Loucy (cell line): ENCODE measurements at regions not wholly inside any gene's neighbourhood (a gene's known extent, or its start where the extent isn't known, plus 50 kb on each side); places are given as distances from the start of the nearest gene placed in this dataset.

ENCODE experiments used
- CTCF ChIP-seq: fragments of 200-600 bp; sonication (generic); conservative IDR thresholded peaks from 2 replicates; pipeline ENCODE4 v1.5.1; 2014; ENCODE audit warnings: mild to moderate bottlenecking, antibody characterized with exemption, low read length
- EZH2phosphoT487 ChIP-seq: fragments of 200-600 bp; IDR thresholded peaks from 2 replicates; pipeline ENCODE4 v1.6.1; 2018; ENCODE audit warnings: antibody characterized with exemption, mild to moderate bottlenecking, moderate library complexity, borderline replicate concordance

DNA sequence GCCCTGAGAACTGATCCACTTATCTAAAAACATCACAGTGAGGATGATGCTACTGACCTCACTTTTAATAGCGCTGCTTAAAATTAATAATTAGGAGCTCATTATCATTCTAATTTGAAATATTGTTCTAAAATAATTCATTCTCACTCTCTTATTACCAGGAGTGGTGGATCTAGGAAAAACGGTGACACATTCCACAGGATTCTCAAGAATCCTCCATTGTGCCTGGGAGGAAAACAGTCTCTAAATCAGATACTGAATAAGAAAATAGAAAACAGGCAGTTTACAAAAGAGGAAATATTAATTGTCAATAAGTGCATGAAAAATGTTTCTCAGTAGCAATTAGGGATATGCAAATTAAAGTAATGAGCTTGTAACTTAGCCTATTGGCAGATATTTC, 187.4 kb downstream of the TENT5A start:
- TF ChIP-seq CTCF: no peak
- TF ChIP-seq EZH2phosphoT487: no peak
